SK-N-SH treated with all-trans-retinoic acid at 6 μM for 48 hours (cell line): ENCODE measurements at regions not wholly inside any gene's neighbourhood (a gene's known extent, or its start where the extent isn't known, plus 50 kb on each side); places are given as distances from the start of the nearest gene placed in this dataset.

Experiments used
- ATAC-seq: fragments of 200-7000 bp; cut with Tn5 transposase; 3 replicates; pipeline ENCODE4 v1.9.1; 2020; ENCODE audit warnings: mild to moderate bottlenecking, moderate library complexity
- ARNTL ChIP-seq: fragments of 450-650 bp; formaldehyde crosslinking; IDR thresholded peaks from 2 replicates; pipeline ENCODE4 v1.5.0; 2020; ENCODE audit warnings: low read depth, mild to moderate bottlenecking, moderate library complexity, borderline replicate concordance
- BACH2 ChIP-seq: fragments of 250-450 bp; sonication (Bioruptor Pico); IDR thresholded peaks from 2 replicates; pipeline ENCODE4 v1.9.0; 2021; ENCODE audit warnings: mild to moderate bottlenecking, borderline replicate concordance
- CSDC2 ChIP-seq: fragments of 250-450 bp; sonication (Bioruptor Pico); IDR thresholded peaks from 2 replicates; pipeline ENCODE4 v1.5.0; 2020; ENCODE audit warnings: mild to moderate bottlenecking, moderate library complexity
- CSRNP3 ChIP-seq: fragments of 250-450 bp; sonication (Bioruptor Pico); IDR thresholded peaks from 2 replicates; pipeline ENCODE4 v1.5.1; 2021; ENCODE audit warnings: mild to moderate bottlenecking, moderate library complexity
- ESRRG ChIP-seq: fragments of 250-450 bp; sonication (Bioruptor Pico); IDR thresholded peaks from 2 replicates; pipeline ENCODE4 v1.6.1; 2021; ENCODE audit warnings: mild to moderate bottlenecking
- GLIS3 ChIP-seq: fragments of 250-450 bp; sonication (Bioruptor Pico); IDR thresholded peaks from 2 replicates; pipeline ENCODE4 v1.5.0; 2020; ENCODE audit warnings: mild to moderate bottlenecking, moderate library complexity
- ISL1 ChIP-seq: fragments of 250-450 bp; sonication (Bioruptor Pico); IDR thresholded peaks from 2 replicates; pipeline ENCODE4 v2.1.2; 2022; ENCODE audit warnings: mild to moderate bottlenecking, moderate library complexity
- OSR1 ChIP-seq: fragments of 250-450 bp; sonication (Bioruptor Pico); IDR thresholded peaks from 2 replicates; pipeline ENCODE4 v1.8.0; 2022; ENCODE audit warnings: moderate library complexity, mild to moderate bottlenecking, inconsistent platforms
- PATZ1 ChIP-seq: fragments of 250-450 bp; sonication (Bioruptor Pico); IDR thresholded peaks from 2 replicates; pipeline ENCODE4 v1.8.0; 2020; ENCODE audit warnings: mild to moderate bottlenecking, moderate library complexity, borderline replicate concordance
- POU6F1 ChIP-seq: fragments of 250-450 bp; sonication (Bioruptor Pico); IDR thresholded peaks from 2 replicates; pipeline ENCODE4 v1.8.0; 2021; ENCODE audit warnings: low read depth, mild to moderate bottlenecking, moderate library complexity, borderline replicate concordance
- PPARA ChIP-seq: fragments of 250-450 bp; sonication (Bioruptor Pico); IDR thresholded peaks from 2 replicates; pipeline ENCODE4 v1.5.0; 2020; ENCODE audit warnings: mild to moderate bottlenecking, borderline replicate concordance
- RARB ChIP-seq: fragments of 250-450 bp; sonication (Bioruptor Pico); IDR thresholded peaks from 2 replicates; pipeline ENCODE4 v1.8.0; 2021; ENCODE audit warnings: mild to moderate bottlenecking, moderate library complexity
- SNAI2 ChIP-seq: fragments of 250-450 bp; sonication (Bioruptor Pico); IDR thresholded peaks from 2 replicates; pipeline ENCODE4 v1.5.0; 2020; ENCODE audit warnings: mild to moderate bottlenecking, moderate library complexity
- TCF4 ChIP-seq: fragments of 250-450 bp; sonication (Bioruptor Pico); IDR thresholded peaks from 2 replicates; pipeline ENCODE4 v1.8.0; 2021; ENCODE audit warnings: mild to moderate bottlenecking, moderate library complexity, borderline replicate concordance
- TOX ChIP-seq: fragments of 250-450 bp; sonication (Bioruptor Pico); IDR thresholded peaks from 2 replicates; pipeline ENCODE4 v1.8.0; 2021; ENCODE audit warnings: mild to moderate bottlenecking, moderate library complexity, borderline replicate concordance
- TSHZ2 ChIP-seq: fragments of 250-450 bp; sonication (Bioruptor Pico); IDR thresholded peaks from 2 replicates; pipeline ENCODE4 v1.5.0; 2020; ENCODE audit warnings: mild to moderate bottlenecking, moderate library complexity
- ZC3H10 ChIP-seq: fragments of 250-450 bp; sonication (Bioruptor Pico); IDR thresholded peaks from 2 replicates; pipeline ENCODE4 v1.5.1; 2021; ENCODE audit warnings: mild to moderate bottlenecking, moderate library complexity
- ZFP3 ChIP-seq: fragments of 250-450 bp; sonication (Bioruptor Pico); IDR thresholded peaks from 2 replicates; pipeline ENCODE4 v1.5.0; 2020; ENCODE audit warnings: mild to moderate bottlenecking, moderate library complexity
- ZFP30 ChIP-seq: fragments of 450-650 bp; formaldehyde crosslinking; IDR thresholded peaks from 2 replicates; pipeline ENCODE4 v1.5.0; 2022; ENCODE audit warnings: mild to moderate bottlenecking, moderate library complexity
- ZNF565 ChIP-seq: fragments of 450-650 bp; formaldehyde crosslinking; conservative IDR thresholded peaks from 2 replicates; pipeline ENCODE4 v1.5.0; 2020; ENCODE audit warnings: low read depth, mild to moderate bottlenecking, moderate library complexity
- ZNF70 ChIP-seq: fragments of 450-650 bp; formaldehyde crosslinking; IDR thresholded peaks from 2 replicates; pipeline ENCODE4 v1.5.0; 2020; ENCODE audit warnings: mild to moderate bottlenecking, moderate library complexity
- ZNF8 ChIP-seq: fragments of 450-650 bp; formaldehyde crosslinking; IDR thresholded peaks from 2 replicates; pipeline ENCODE4 v1.5.0; 2020; ENCODE audit warnings: mild to moderate bottlenecking, moderate library complexity

- TF ChIP-seq PATZ1 (no peak), ZFP3 (CRISPR knock-in tag) (no peak), RARB (CRISPR knock-in tag) (no peak)
These were observed 100.4 kb upstream of the STK17B start (continued) for GRCh38 chr2:196271795-196272194.

- ATAC-seq: peak; percentile 69
- TF ChIP-seq ISL1: peak; percentile 54
- no peak for TF ChIP-seq PPARA (CRISPR knock-in tag)
These were observed 103.0 kb upstream of the STK17B start for GRCh38 chr2:196274387-196274809.

GRCh38 chr2:196275646-196276352 lies 104.4 kb upstream of the STK17B start:
- TF ChIP-seq OSR1 (CRISPR knock-in tag) (no peak), POU6F1 (CRISPR knock-in tag) (no peak), ISL1 (no peak), SNAI2 (CRISPR knock-in tag) (no peak), GLIS3 (CRISPR knock-in tag) (no peak), ZNF8 (CRISPR knock-in tag) (no peak), ESRRG (no peak), CSRNP3 (CRISPR knock-in tag) (no peak), RARB (CRISPR knock-in tag) (no peak), TOX (CRISPR knock-in tag) (no peak), ZFP30 (no peak), PPARA (CRISPR knock-in tag) (no peak)
- TF ChIP-seq, all 23 proteins: peak for 0

GRCh38 chr2:196276421-196276820 lies 105.0 kb upstream of the STK17B start:
- no peak for ATAC-seq
- no peak for TF ChIP-seq ZFP3 (CRISPR knock-in tag)
- TF ChIP-seq ARNTL (CRISPR knock-in tag): no peak
- no peak for TF ChIP-seq ZNF8 (CRISPR knock-in tag)
- no peak for TF ChIP-seq ZC3H10 (CRISPR knock-in tag)
- no peak for TF ChIP-seq POU6F1 (CRISPR knock-in tag)
- TF ChIP-seq BACH2 (CRISPR knock-in tag): no peak
- TF ChIP-seq PPARA (CRISPR knock-in tag): no peak
- no peak for TF ChIP-seq PATZ1
- no peak for TF ChIP-seq GLIS3 (CRISPR knock-in tag)
- no peak for TF ChIP-seq CSRNP3 (CRISPR knock-in tag)
- TF ChIP-seq TSHZ2 (CRISPR knock-in tag): no peak
- TF ChIP-seq ZNF565 (CRISPR knock-in tag): no peak
- TF ChIP-seq ESRRG: no peak
- TF ChIP-seq ISL1: no peak
- no peak for TF ChIP-seq TCF4 (CRISPR knock-in tag)
- TF ChIP-seq CSDC2 (CRISPR knock-in tag): no peak
- TF ChIP-seq OSR1 (CRISPR knock-in tag): no peak
- no peak for TF ChIP-seq ZNF70
- TF ChIP-seq RARB (CRISPR knock-in tag): no peak

More at GRCh38 chr2:196275646-196276352, 104.4 kb upstream of the STK17B start:
- peak; percentile 38 for ATAC-seq
